HEK293 (cell line): ENCODE measurements at regions not wholly inside any gene's neighbourhood (a gene's known extent, or its start where the extent isn't known, plus 50 kb on each side); places are given as distances from the start of the nearest gene placed in this dataset.

ENCODE experiments used
- CTCF ChIA-PET: fragments of 350-600 bp; formaldehyde crosslinking; extraction: SDS; loops from one replicate; lab custom pipeline; 2021; ENCODE audit warnings: antibody characterized with exemption; lab: Yijun Ruan, JAX
- POLR2A ChIA-PET: fragments of 300-600 bp; formaldehyde crosslinking; extraction: SDS; loops from one replicate; lab custom pipeline; 2020; ENCODE audit warnings: antibody characterized with exemption, inconsistent platforms; lab: Yijun Ruan, JAX
- H3K27ac ChIP-seq: fragments of 200-500 bp; sonication (Bioruptor generic); 2 replicates; pipeline ENCODE4 v1.5.1; 2014; ENCODE audit warnings: low read depth, low read length, control low read depth, inconsistent platforms; ENCODE audit errors: extremely low read depth
- H3K36me3 ChIP-seq, 2 experiments: fragments of 200-500 bp in 1 of 2; sonication (Bioruptor generic) in 1 of 2; 1 replicate in 1 of 2; 2 replicates in 1 of 2; pipeline ENCODE4 v1.5.1; 2014 to 2017; ENCODE audit warnings: inconsistent platforms in 2 of 2, low read length in 2 of 2; ENCODE audit not compliant: control insufficient read depth in 2 of 2, insufficient read depth in 1 of 2
- H3K4me1 ChIP-seq: fragments of 200-500 bp; sonication (Bioruptor generic); 2 replicates; pipeline ENCODE4 v1.5.1; 2014; ENCODE audit warnings: mild to moderate bottlenecking, low read length, inconsistent platforms; ENCODE audit not compliant: control insufficient read depth, insufficient read depth
- H3K4me3 ChIP-seq: 2 replicates; pipeline ENCODE4 v1.5.1; 2011; ENCODE audit warnings: low read depth, mild to moderate bottlenecking, control low read depth, low read length, moderate library complexity
- H3K9me3 ChIP-seq: fragments of 200-500 bp; sonication (Bioruptor generic); 2 replicates; pipeline ENCODE4 v1.5.1; 2014; ENCODE audit warnings: low read depth, low read length, inconsistent platforms; ENCODE audit not compliant: control insufficient read depth, insufficient read depth
- PRDM1 ChIP-seq: fragments of 450-650 bp; formaldehyde crosslinking; IDR thresholded peaks from 2 replicates; pipeline ENCODE4; 2016; ENCODE audit warnings: missing biosample characterization, missing genetic modification characterization
- TCF7L2 ChIP-seq: IDR thresholded peaks from 2 replicates; pipeline ENCODE4 v1.6.1; 2011; ENCODE audit warnings: low read depth, mild to moderate bottlenecking, inconsistent platforms, low read length, moderate library complexity, borderline replicate concordance
- ZNF132 ChIP-seq: fragments of 450-650 bp; formaldehyde crosslinking; IDR thresholded peaks from 2 replicates; pipeline ENCODE4 v1.5.1; 2017; ENCODE audit warnings: missing biosample characterization, missing genetic modification characterization, borderline replicate concordance
- ZNF146 ChIP-seq: fragments of 450-650 bp; formaldehyde crosslinking; IDR thresholded peaks from 2 replicates; pipeline ENCODE4 v1.5.1; 2016; ENCODE audit warnings: missing biosample characterization, missing genetic modification characterization
- ZNF223 ChIP-seq: fragments of 450-650 bp; formaldehyde crosslinking; IDR thresholded peaks from 2 replicates; pipeline ENCODE4 v1.5.1; 2016; ENCODE audit warnings: missing biosample characterization, missing genetic modification characterization
- ZNF391 ChIP-seq: fragments of 450-650 bp; formaldehyde crosslinking; IDR thresholded peaks from 2 replicates; pipeline ENCODE4 v1.5.1; 2016; ENCODE audit warnings: low read depth, missing biosample characterization, missing genetic modification characterization, borderline replicate concordance
- ZNF416 ChIP-seq: fragments of 450-650 bp; formaldehyde crosslinking; IDR thresholded peaks from 2 replicates; pipeline ENCODE4 v1.5.1; 2016; ENCODE audit warnings: missing biosample characterization, missing genetic modification characterization
- ZNF596 ChIP-seq: fragments of 450-650 bp; IDR thresholded peaks from 2 replicates; pipeline ENCODE4 v1.5.0; 2018; ENCODE audit warnings: missing biosample characterization, mild to moderate bottlenecking, missing genetic modification characterization, moderate library complexity
- TF ChIP-seq, protein P1 (sequence below): fragments of 450-650 bp; formaldehyde crosslinking; IDR thresholded peaks from 2 replicates; pipeline ENCODE4 v1.5.1; 2016; ENCODE audit warnings: missing biosample characterization, missing genetic modification characterization, borderline replicate concordance
- TF ChIP-seq, protein P2 (sequence below): fragments of 450-650 bp; formaldehyde crosslinking; IDR thresholded peaks from 2 replicates; pipeline ENCODE4; 2016; ENCODE audit warnings: missing biosample characterization, missing genetic modification characterization
- TF ChIP-seq, protein P3 (sequence below): fragments of 450-650 bp; formaldehyde crosslinking; IDR thresholded peaks from 2 replicates; pipeline ENCODE4 v1.5.1; 2016; ENCODE audit warnings: missing biosample characterization, missing genetic modification characterization, borderline replicate concordance
- TF ChIP-seq, protein P4 (sequence below): fragments of 450-650 bp; formaldehyde crosslinking; IDR thresholded peaks from 2 replicates; pipeline ENCODE4 v1.5.1; 2016; ENCODE audit warnings: missing biosample characterization, missing genetic modification characterization

DNA sequence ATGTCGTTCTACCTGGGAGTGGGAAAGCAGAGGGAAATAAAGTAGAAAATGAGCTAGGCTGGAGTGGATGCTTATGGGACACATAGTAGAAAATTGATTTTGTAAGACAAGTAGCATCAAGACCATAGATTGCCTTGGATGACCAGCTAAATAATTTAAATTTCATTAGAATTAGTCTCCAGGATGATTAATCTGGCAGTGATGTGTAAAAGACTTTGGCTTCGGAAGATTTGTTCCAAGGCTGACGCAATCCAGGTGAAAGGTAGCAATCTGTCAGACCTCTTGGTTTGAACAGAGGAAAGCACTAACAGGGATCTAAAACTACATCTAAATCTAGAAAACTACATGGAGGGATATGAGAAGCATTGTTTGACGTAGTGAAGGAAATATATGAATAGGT is 236.5 kb downstream of the ARL4A start (continued):
- no peak for TF ChIP-seq ZNF223
- no peak for TF ChIP-seq ZNF416 (tag by site-specific recombination)

DNA sequence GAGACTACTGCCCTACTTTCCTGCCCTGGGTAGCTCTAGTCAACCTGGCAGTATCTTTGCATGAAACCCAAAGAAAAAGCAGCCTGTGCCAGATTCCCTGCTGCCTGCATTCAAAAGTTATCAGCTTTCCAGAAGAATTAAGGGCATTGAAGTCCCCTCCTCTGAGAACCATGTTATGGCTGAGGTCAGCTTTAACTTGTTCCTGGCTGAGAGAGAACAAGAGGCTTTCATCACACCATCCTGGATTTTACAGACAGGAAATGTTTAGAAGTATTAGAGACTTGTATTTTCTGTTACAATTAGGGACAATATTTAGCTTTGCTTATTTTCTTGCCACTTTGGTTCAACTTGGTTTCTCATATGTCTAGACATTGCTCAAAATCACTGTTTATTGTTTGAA is 238.8 kb downstream of the ARL4A start:
- TF ChIP-seq, protein P1, sequence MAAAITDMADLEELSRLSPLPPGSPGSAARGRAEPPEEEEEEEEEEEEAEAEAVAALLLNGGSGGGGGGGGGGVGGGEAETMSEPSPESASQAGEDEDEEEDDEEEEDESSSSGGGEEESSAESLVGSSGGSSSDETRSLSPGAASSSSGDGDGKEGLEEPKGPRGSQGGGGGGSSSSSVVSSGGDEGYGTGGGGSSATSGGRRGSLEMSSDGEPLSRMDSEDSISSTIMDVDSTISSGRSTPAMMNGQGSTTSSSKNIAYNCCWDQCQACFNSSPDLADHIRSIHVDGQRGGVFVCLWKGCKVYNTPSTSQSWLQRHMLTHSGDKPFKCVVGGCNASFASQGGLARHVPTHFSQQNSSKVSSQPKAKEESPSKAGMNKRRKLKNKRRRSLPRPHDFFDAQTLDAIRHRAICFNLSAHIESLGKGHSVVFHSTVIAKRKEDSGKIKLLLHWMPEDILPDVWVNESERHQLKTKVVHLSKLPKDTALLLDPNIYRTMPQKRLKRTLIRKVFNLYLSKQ (tag by site-specific recombination) = no peak
- TF ChIP-seq, protein P2, sequence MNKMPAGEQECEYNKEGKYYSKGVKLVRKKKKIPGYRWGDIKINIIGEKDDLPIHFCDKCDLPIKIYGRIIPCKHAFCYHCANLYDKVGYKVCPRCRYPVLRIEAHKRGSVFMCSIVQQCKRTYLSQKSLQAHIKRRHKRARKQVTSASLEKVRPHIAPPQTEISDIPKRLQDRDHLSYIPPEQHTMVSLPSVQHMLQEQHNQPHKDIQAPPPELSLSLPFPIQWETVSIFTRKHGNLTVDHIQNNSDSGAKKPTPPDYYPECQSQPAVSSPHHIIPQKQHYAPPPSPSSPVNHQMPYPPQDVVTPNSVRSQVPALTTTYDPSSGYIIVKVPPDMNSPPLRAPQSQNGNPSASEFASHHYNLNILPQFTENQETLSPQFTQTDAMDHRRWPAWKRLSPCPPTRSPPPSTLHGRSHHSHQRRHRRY = no peak
- TF ChIP-seq ZNF416 (tag by site-specific recombination) (no peak), ZNF132 (no peak), ZNF391 (tag by site-specific recombination) (no peak), TCF7L2 (no peak)
- CTCF ChIA-PET = no interaction called here
- Histone ChIP-seq H3K4me3 (no peak overlapping the region), H3K4me1 (peaks cover 2% of the 10 kb centered on the region; the same call in 1 of the 2 replicates), H3K27ac (no peak overlapping the region), H3K36me3 (no peaks in the 10 kb centered on the region), H3K9me3 (no peaks in the 10 kb centered on the region)
- POLR2A ChIA-PET = interaction anchor here (0.9 kb wide), 1 partner anchor 239 kb away, joined by 3 read pairs; the partner anchor contains the start of gene ARL4A

DNA sequence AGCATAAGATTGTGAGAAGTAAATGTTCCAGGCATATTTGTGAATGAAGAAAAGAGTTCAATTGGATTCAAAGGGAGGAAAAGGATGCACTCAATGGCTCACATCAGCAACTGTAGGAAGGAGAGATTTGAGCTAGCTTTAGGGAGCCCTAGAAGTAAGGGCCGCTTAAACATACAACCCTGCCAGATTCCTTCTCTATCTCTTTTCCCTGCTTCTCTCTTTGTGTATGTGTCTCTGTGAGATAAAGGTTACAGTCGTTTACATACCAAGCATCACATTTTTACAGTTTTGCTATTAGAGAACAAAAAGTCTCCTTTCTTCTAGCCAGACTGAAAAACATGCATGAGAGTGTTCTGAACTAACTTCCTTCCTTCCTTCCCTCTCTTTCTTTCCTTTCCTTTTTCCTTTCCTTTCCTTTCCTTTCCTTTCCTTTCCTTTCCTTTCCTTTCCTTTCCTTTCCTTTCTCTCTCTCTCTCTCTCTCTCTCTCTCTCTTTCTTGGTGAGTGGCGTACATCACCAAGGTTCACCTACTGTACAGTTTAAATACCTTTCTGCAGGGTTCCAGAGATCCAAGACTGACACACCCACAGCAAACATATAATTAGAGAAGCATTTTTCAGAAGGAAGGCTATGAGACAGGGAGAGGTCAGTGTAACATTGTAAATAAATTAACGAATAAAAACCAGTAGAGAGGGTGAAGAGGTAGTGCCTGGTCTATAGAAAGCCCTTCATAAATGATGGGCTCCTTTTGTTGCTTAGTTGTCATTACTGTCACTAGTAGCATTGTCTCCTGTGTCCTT is 240.4 kb downstream of the ARL4A start:
- CTCF ChIA-PET = interaction anchor here (0.6 kb wide), 1 partner anchor 52 kb away, joined by 3 read pairs; no protein-coding TSS in a partner anchor
- no peaks in the 10 kb centered on the region for H3K36me3 ChIP-seq
- no peak overlapping the region for H3K4me3 ChIP-seq
- H3K9me3 ChIP-seq = no peaks in the 10 kb centered on the region
- peak; percentile 39; the same call in 1 of the 2 replicates for TF ChIP-seq ZNF596 (tag by site-specific recombination)
- peak; percentile 93 for TF ChIP-seq PRDM1
- TF ChIP-seq, protein P3, sequence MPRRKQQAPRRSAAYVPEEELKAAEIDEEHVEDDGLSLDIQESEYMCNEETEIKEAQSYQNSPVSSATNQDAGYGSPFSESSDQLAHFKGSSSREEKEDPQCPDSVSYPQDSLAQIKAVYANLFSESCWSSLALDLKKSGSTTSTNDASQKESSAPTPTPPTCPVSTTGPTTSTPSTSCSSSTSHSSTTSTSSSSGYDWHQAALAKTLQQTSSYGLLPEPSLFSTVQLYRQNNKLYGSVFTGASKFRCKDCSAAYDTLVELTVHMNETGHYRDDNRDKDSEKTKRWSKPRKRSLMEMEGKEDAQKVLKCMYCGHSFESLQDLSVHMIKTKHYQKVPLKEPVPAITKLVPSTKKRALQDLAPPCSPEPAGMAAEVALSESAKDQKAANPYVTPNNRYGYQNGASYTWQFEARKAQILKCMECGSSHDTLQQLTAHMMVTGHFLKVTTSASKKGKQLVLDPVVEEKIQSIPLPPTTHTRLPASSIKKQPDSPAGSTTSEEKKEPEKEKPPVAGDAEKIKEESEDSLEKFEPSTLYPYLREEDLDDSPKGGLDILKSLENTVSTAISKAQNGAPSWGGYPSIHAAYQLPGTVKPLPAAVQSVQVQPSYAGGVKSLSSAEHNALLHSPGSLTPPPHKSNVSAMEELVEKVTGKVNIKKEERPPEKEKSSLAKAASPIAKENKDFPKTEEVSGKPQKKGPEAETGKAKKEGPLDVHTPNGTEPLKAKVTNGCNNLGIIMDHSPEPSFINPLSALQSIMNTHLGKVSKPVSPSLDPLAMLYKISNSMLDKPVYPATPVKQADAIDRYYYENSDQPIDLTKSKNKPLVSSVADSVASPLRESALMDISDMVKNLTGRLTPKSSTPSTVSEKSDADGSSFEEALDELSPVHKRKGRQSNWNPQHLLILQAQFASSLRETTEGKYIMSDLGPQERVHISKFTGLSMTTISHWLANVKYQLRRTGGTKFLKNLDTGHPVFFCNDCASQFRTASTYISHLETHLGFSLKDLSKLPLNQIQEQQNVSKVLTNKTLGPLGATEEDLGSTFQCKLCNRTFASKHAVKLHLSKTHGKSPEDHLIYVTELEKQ (tag by site-specific recombination) = no peak
- H3K27ac ChIP-seq = no peak overlapping the region
- peaks cover 2% of the 10 kb centered on the region; the same call in 1 of the 2 replicates for H3K4me1 ChIP-seq
- POLR2A ChIA-PET = no interaction called here

DNA sequence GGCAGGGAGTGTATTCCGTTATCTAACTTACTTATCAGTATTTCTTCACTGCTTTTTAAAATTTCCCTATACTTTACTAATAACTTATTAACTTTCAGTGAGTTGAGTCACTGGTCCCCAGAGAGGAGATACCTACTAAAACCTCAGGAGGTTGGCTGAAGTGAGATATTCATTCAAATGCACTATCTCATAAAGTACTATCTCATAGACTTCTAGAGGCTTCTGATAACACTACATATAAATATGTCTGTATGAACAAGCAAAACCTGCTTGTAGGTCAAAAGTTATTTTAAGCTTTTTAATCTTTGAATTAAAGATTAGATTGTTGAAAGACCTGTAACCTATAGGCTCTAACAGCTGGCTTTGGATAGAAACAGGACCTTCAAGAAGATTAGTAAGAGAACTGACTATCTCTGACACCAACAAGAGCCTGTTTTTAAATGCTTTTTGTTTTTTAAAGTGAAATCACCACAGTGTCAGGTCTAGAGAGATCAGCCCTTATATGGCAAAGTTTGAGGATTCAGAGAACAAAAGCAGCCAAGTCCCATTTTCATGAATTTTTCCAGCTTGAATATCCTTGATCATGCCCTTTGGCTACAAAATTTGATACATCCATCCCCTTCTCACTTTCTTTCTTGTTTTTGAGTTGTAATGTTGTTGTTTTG is 242.2 kb downstream of the ARL4A start:
- no peaks in the 10 kb centered on the region for H3K9me3 ChIP-seq
- H3K36me3 ChIP-seq = no peaks in the 10 kb centered on the region
- H3K4me1 ChIP-seq = peaks cover 2% of the 10 kb centered on the region; the same call in 1 of the 2 replicates
- TF ChIP-seq ZNF146 (tag by site-specific recombination) = no peak
- TF ChIP-seq, protein P4, sequence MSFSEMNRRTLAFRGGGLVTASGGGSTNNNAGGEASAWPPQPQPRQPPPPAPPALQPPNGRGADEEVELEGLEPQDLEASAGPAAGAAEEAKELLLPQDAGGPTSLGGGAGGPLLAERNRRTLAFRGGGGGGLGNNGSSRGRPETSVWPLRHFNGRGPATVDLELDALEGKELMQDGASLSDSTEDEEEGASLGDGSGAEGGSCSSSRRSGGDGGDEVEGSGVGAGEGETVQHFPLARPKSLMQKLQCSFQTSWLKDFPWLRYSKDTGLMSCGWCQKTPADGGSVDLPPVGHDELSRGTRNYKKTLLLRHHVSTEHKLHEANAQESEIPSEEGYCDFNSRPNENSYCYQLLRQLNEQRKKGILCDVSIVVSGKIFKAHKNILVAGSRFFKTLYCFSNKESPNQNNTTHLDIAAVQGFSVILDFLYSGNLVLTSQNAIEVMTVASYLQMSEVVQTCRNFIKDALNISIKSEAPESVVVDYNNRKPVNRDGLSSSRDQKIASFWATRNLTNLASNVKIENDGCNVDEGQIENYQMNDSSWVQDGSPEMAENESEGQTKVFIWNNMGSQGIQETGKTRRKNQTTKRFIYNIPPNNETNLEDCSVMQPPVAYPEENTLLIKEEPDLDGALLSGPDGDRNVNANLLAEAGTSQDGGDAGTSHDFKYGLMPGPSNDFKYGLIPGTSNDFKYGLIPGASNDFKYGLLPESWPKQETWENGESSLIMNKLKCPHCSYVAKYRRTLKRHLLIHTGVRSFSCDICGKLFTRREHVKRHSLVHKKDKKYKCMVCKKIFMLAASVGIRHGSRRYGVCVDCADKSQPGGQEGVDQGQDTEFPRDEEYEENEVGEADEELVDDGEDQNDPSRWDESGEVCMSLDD = no peak
- H3K4me3 ChIP-seq = no peak overlapping the region
- ChIA-PET CTCF (interaction anchor here (0.6 kb wide), 1 partner anchor 204 kb away, joined by 3 read pairs; no protein-coding TSS in a partner anchor), POLR2A (no interaction called here)
- no peak overlapping the region for H3K27ac ChIP-seq
